ENCODE measurements at regions not wholly inside any gene's neighbourhood (a gene's known extent, or its start where the extent isn't known, plus 50 kb on each side); places are given as distances from the start of the nearest gene placed in this dataset.

DNA sequence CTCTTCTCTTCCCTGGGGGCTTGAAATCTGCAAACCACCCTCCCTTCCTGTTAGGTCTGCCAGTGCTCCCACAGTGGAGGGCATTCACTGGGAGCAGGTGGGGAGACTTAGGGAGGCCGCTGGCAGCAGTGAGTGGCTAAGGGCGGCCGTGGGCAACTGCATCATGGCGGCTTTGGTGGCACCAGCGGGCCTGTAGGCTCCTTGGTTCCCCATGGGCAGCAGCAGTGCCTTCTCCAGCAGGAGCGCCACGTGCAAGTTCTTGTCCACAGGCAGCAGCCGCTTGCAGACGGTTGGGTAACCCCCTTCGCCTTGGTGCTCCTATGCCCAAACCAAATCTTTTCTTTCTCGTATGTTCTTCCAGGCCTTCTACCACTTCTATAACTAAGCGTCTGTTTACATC is 158.2 kb downstream of the SREK1 start:
- intact Hi-C loops (cut with DNase I): loop anchor here (10.0 kb wide), 1 partner anchor 128 kb away; no protein-coding TSS in a partner anchor
- no peak for DNase-seq

DNA sequence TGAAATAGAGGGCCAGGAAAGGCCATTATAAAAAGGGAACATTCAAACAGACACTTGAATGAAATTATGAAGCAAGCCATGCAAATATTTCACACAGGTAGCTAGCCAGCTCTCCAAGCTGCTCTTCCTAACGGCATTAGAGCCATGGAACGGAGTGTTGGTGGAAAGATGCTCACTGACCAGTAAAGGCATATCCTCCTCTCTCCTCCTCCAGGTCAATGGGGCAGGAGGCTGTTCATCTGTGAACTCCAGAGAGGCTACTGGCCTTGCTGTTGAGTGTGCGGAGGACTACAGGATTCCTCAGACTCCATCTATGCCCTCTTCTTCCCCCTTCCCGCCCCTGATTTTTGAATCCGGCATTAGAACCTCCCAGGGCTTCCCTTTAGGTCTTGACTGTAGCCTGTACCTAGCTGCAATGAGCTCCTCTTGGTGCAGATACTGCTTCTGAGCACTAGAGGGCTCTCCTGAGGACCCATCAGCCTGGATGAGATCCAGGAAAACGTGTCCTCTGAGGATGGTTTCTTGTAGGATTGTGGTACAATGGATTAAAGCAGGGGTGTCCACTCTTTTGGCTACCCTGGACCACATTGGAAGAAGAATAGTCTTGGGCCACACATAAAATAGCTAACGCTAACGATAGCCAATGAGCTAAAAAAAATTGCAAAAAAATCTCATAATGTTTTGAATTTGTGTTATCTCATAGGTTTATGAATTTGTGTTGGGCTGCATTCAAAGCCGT is 162.2 kb downstream of the SREK1 start:
- DNase-seq: peak in 5 of 10 donors; percentile 40 to 92 (median 45)
- intact Hi-C loops (cut with DNase I): loop anchor here (2.0 to 10.0 kb wide), 4 partner anchors 131 to 901 kb away; no protein-coding TSS in a partner anchor

DNA sequence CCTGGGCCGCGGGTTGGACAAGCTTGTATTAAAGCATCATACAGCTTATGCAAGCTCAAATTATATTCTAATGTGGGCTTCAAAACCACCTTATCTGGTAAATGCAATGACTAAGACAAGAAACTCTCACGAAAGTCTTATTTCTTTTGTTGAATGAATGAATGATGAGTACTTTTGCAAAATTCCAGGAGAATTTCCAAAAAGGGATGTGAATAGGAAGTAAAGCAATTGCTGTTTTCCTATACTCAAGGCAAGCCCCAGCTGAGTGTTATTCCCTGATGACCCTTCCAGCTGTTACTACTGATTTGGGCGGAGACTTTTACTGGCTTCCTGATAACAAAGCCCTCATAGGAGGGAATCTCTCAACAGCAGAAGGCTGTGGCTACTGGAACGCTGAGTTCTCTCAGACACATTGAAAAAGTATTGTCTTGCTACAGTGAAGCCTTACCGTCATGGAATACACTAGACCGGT is 162.8 kb downstream of the SREK1 start:
- intact Hi-C loops (cut with DNase I): loop anchor here (2.0 to 10.0 kb wide), 4 partner anchors 132 to 900 kb away; no protein-coding TSS in a partner anchor
- DNase-seq: no peak

DNA sequence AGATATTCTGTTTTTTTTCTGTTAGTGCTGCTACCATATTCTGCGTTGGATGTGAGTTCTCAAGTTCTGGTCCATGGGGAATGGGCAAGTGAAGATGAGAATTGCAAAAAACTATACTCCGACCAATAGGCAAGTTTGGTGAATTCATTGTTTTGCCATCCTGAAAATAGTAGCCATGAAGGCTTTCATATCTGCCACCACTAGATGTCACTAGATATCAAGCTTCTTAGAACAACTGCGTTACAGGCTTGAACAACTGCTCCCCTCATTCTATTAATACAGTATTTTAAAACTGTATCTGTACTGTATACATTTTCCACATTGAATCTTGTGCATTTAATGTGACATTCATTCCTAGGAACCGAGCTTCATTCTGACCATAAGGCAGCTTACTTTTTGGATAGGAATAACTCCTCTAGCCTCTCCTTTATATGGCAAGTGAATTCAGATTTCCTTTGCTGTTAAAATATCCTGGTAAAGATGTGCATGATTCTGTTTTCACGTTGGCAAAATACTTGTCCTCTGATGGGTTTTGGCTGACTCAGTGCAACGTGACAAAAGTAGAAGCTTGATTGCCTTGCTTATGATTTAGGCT is 163.6 kb downstream of the SREK1 start:
- DNase-seq: no peak
- intact Hi-C loops (cut with DNase I): loop anchor here (2.0 to 10.0 kb wide), 4 partner anchors 133 to 900 kb away; no protein-coding TSS in a partner anchor

DNA sequence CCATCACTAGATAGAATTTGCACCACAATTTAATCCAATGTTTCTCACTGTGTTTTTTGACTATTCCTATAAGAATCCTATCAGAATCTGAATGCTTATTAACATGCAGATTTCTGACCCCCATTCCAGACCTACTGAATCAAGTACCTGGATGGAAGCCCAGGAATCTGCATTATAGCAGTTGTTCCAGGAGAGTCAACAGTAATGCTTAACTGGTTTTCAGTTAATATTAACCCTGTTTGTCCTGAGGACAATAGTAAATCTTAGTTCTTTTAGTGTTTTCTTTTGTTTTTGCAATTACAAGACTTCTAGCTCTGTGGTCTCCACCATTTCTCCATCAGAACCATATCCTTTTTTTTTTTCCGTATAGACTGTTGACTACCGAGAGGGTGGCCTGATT is 168.2 kb downstream of the SREK1 start:
- DNase-seq: no peak
- intact Hi-C loops (cut with DNase I): no loop called here

DNA sequence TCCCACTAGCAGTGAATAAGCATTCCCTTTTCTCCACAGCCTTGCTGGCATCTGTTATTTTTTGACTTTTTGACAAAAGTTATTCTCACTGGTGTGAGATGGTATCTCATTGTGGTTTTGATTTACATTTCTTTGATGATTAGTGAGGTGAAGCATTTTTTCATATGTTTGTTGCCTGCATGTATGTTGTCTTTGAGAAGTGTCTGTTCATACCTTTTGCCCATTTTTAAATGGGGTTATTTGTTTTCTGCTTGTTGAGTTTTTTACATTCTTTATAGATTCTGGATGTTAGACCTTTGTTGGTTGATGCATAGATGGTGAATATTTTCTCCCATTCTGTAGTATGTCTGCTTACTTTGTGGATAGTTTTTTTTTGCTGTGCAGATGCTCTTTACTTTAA is 171.7 kb downstream of the SREK1 start:
- DNase-seq: no peak
- intact Hi-C loops (cut with DNase I): no loop called here

DNA sequence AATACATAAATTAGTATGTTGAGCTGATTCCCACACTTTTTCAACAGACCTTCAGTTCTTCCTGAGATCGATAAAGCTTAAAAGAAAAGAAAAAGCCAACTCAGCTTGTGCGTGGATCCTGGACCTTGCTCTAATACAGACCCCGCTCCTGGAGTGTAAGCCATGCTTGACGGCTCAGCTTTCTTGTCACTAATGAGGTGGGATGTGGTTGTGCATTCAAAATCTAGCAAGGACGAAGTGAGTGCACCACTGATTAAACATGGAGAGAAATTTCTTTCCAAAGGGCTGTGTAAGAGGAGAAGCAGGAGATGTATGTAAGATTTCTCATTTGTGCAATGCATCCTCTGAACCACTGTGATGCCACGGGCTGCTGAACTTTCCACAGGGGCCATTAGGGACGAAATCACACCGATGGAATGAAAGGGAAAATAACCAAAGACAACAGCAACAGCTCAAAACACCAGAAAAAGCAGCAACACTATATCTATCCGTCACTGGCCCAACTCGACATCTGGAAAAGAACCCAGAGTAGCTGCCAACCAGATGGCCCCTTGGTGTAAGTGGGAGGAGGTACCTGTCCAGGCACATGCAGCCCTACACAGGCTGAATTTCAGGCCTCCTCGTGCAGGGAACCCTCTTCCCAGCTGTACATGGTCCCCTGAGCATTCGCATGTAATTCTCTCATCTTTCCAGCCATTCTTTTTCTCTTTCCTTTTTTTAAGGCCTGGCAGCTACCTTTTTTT is 178.9 kb downstream of the SREK1 start:
- DNase-seq: peak in 1 of 10 donors; percentile 68
- intact Hi-C loops (cut with DNase I): no loop called here

DNA sequence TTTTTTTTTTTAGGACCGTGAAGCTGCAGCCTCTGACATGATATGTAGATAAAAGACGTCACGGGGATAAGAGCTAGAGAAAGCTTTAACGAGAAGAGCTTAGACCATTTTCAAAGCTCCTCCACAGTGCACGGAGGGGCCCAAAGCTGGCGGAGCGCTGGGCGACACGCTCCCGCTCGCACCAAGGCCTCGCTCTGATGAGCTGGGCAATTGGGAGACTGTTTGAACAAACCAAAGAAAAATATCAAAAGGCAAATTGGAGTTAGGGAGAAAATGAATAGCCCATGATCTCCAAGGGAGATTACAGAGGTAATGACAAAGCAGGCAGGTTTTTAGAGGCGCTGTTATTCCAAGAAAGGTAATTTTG is 179.4 kb downstream of the SREK1 start:
- intact Hi-C loops (cut with DNase I): no loop called here

DNA sequence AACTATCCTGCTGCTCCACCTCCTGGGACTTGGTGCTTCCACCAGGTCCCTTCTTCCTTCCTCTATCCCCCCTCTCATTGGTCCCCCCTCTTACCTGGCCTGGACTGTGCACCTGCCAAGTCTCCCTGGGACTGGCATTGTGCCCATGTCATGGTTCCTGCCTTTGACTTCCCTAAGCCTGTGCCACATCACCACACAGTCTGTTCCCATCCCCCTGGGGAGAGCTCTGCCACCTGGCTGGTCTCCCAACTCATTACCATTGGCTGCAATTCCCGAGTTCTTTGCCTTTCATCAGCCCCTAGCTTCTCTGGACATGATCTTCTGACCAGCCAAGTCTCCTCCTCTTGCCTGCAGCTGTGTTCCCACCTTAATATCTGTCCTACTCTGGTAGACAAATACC is 180.3 kb downstream of the SREK1 start:
- intact Hi-C loops (cut with DNase I): no loop called here
- DNase-seq: no peak

More for the DNA sequence above, 179.4 kb downstream of the SREK1 start:
- no peak for DNase-seq

DNA sequence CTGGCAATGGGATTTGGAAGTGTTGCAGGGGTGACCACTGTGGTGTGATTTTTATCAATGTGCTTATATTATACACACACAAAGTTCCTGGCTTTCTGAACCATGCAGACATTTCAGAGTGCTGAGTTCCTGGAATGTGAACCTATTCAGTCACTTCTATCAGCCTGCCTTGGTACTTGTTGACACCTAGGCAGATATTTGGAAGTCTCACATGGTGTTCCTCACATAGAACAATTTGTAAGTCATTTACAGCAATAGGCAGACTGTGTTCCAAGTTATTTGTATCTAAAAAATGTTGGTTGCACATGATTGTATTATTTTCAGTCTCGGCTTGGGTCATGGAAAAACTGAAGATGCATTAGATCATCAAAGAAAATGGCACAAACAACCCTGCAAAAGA is 182.2 kb downstream of the SREK1 start:
- DNase-seq: no peak
- intact Hi-C loops (cut with DNase I): no loop called here

DNA sequence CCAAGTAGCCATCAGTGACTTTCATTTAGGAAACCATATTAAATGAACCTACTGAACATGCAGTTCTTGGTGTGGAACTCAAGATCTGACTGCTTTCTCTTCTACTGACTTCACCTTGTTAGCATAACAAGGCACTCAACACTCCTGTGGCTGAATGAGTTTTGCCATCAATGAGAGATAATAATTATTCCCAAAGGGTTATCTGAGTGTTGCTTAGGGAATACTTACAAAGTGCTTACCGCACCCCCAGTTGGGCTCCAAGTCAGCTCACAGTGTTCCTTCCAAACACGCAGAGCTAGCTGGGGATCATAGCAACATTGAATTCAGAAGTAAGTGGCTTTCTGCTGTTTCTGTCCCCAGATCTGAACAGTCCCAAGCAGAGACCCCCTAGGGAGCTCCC is 182.9 kb downstream of the SREK1 start:
- intact Hi-C loops (cut with DNase I): no loop called here
- DNase-seq: no peak

DNA sequence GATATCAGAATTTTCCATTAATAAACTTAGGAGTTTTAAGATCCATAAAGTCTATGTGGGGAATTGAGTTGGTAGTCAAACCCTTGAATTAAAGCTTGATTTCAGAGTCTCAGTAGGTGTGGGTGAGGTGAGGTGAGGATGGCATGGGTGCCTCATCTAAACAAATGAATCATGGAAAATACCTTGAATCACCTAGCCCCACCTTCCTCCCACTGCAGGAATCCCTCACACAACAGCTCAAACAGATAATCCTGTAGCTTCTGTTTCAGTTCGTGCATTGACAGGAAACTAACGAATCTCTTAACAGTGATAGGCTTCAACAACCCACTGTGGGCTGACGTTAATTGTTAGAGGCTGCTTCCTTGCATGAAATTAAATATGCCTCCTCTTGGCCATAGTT is 185.0 kb downstream of the SREK1 start:
- intact Hi-C loops (cut with DNase I): no loop called here

DNA sequence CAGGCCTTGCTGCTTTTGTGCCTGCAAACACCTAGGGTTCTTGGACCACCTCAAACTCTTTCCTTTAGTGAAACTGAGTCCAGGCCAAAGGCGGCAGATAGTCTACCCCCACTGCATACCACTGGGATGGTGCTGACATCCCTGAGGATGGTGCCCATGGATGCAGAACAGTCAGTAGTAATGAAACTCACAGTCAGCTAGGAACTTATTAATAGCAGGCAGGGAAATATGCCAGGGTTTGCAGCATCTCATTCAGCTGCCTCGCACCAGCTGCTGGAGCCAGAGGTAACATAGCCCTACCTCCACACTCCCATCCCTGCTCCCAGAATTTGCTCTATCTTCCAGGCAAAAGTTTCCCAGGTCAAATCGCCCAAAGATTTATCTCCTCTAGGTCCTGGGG is 189.1 kb downstream of the SREK1 start:
- peak in 1 of 10 donors; percentile 57 for DNase-seq
- intact Hi-C loops (cut with DNase I): no loop called here

More for the DNA sequence above, 185.0 kb downstream of the SREK1 start:
- no peak for DNase-seq

DNA sequence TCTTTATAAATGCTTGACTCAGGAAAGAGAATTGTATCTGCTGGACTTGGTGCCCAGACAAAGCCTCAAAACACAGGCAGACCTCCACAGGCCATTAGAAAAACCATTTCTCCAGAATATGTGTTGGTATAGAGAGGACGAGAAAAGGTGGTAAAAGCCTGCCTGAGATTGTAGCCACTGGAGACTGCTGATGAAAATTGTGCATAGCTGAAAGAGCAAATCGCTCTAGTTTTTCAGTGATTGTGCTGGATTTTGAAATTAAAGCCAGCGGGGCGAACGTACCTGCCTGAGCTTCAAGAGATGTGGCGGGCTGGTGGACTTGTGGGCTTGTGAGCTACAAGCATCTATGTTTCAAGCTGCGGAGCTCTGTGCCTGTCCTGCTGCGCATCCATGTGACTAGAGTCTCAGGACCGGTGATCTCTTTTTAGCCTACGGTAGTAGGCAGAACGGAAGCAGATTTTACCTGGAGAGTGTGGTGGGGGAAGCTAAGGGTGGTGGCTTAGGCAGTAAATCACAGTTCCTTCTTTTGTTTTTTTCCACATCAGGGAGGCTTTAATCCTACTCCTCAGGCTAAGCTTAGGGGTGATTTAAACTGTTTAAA is 193.6 kb downstream of the SREK1 start:
- intact Hi-C loops (cut with DNase I): no loop called here
- DNase-seq: peak in 4 of 10 donors; percentile 11 to 80 (median 50)

DNA sequence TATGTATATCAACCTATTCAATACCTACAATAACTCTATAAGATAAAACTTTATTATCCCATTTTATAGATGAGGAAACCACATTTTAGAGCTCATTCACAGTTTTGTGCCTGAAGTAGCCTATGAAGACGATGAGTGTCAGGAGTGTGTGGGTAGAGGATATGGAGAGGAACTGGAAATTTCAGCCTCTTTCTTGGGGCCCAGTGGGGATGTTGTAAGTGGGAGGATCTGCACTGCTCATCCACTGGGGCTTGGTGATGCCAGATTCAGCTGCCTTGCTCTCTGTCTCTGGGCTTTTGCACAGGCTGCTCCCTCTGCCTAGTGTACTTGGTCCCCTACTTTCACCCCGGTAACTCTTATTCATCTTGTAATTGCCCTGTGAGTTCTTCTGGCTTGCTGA is 194.7 kb downstream of the SREK1 start:
- intact Hi-C loops (cut with DNase I): no loop called here
- no peak for DNase-seq

DNA sequence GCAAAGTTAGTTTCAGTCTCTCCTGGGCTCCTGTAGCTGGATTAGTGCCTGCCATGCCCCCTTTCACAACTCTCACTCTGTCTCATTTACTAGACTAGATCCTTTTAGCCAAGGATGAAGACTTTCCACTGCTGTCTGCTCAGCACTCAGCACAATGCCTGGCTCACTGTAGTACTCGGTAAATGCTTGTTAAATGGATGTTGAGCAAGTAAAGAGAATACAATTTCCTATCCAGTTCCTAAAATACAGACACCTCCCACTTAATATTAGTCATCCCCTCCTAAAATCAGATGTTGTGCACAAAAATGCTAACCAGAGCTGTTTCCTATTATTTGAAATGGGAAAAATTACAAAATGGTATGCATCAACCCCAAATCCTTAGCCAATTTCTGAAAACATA is 195.8 kb downstream of the SREK1 start:
- intact Hi-C loops (cut with DNase I): no loop called here
- DNase-seq: no peak

DNA sequence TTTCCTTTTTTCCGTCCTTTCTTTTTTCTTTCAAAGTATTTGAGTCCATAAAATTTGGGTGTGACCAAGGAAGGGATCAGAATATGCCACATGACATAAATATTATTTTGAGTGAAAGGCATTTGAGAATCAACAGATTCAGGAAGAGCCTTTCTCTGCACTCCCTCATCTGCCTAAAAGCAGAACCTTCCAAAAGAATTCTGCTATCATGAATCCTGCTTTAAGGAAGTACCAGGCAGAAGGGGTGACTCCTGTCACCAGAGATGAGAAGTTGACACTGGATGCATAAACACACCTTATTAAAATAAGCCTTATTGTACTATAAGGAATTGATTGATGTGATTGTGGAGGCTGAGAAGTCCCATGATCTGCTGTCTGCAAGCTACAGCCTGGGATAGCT is 196.7 kb downstream of the SREK1 start:
- DNase-seq: no peak
- intact Hi-C loops (cut with DNase I): no loop called here

DNA sequence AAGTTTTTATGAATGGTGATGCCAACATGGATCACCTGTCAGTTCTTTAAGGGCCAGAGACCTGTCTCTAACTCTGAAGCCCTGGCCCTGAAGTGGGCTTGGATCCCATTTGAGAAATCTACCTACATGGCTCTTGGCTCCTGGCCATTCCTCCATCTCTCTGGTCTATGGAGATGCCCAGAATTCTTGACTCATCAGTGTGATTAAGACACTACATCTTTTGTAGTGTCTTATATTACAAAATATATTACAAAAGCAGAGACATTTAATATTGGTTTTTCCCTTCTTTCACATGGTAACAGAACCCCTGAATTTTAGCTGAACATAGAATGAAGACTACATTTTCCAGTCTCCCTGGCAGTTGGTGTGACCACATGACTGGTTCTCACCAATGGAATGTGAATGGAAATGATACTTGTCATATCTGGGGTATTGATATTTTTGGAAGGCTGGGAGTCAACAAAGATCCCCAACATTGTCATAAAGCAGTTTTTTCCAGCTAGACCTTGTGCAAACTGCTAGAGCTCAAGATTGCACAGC is 198.3 kb downstream of the SREK1 start:
- no peak for DNase-seq
- intact Hi-C loops (cut with DNase I): no loop called here

DNA sequence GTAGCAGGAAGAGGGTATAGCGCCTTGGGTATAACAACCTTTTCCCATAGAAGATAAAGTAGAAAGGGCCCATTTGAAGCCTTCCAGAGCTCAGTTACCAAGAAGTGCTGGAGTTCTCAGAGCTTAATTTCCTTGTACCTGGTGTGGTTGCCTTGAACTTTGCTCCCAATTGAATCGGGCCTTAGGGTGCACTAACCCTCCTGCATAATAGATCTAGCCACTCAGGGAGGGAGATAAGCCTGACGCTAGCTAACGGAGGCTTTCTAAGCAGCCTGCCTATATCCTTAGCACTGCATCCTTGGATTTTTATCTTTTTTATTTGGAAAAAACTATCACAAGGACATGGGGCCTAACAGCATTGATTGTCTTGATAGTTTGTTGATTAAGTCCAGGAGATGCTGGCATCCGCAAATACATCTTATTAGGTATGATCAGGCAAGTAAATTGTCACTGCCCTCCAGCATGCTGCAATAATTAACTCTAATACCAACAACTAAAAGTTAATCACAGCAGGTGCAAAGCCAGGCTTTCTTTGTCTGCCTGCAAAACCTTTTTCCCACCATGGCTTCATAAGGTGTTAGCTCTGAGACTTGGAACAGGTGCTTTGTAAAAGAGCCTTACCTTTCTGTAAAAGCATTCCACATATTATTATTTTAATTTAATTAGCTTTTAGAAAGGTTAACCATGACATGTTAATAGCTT is 199.4 kb downstream of the SREK1 start:
- DNase-seq: no peak
- intact Hi-C loops (cut with DNase I): no loop called here

DNA sequence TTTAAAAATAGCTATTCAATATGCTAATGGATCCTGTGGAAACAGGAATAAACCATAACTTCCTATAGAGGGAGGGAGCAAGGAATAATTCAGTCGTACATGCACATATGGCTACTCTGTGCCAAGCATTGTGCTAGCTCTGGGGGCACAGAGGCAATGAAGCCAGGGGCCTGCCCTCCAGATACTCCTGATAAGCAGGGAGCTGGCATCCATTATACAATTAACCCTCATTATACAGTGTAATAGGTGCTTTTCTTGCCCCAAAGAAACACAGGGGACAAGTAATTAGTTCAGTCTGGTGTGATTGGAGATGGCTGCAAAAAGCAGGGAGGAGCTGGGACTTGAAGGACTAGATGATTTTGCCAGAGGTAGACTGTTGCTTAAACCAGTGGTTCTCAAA is 200.4 kb downstream of the SREK1 start:
- intact Hi-C loops (cut with DNase I): no loop called here
- no peak for DNase-seq

All from posterior cingulate gyrus (tissue), 11 donors.